NCI-H2227 (cell line): ENCODE measurements at regions not wholly inside any gene's neighbourhood (a gene's known extent, or its start where the extent isn't known, plus 50 kb on each side); places are given as distances from the start of the nearest gene placed in this dataset.
"Not testable (repeated sequence)": the region's sequence is repeated elsewhere in the genome, so short reads cannot be mapped to it uniquely, and the experiment has no call there.

ENCODE experiments used
- DNase-seq: peaks from one replicate; lab custom pipeline; 2025; ENCODE audit not compliant: unreplicated experiment; lab: John Stamatoyannopoulos, UW

GRCh38 chr7:65509368-65510186 lies 135.9 kb downstream of the ZNF92 start:
- DNase-seq: no peak

- DNase-seq: not testable (repeated sequence)
These were observed 136.5 kb downstream of the ZNF92 start for GRCh38 chr7:65510187-65510538.

- DNase-seq: not testable (repeated sequence)
These were observed 146.1 kb downstream of the ZNF92 start for GRCh38 chr7:65519751-65520150.

GRCh38 chr7:65545465-65546161 lies 172.0 kb downstream of the ZNF92 start:
- DNase-seq: not testable (repeated sequence)

GRCh38 chr7:65549589-65550443 lies 176.2 kb downstream of the ZNF92 start:
- not testable (repeated sequence) for DNase-seq

- DNase-seq: not testable (repeated sequence)
These were observed 176.8 kb downstream of the ZNF92 start for GRCh38 chr7:65550444-65550809.

- not testable (repeated sequence) for DNase-seq
These were observed 177.4 kb downstream of the ZNF92 start for GRCh38 chr7:65551042-65551441.

GRCh38 chr7:65554553-65555476 lies 181.2 kb downstream of the ZNF92 start:
- DNase-seq: not testable (repeated sequence)

- not testable (repeated sequence) for DNase-seq
These were observed 184.9 kb downstream of the ZNF92 start for GRCh38 chr7:65558584-65558983.

- DNase-seq: not testable (repeated sequence)
These were observed 188.2 kb downstream of the ZNF92 start for GRCh38 chr7:65561786-65562372.

GRCh38 chr7:65562522-65562921 lies 188.9 kb downstream of the ZNF92 start:
- not testable (repeated sequence) for DNase-seq

GRCh38 chr7:65563333-65563732 lies 189.7 kb downstream of the ZNF92 start:
- DNase-seq: not testable (repeated sequence)

- DNase-seq: not testable (repeated sequence)
These were observed 194.6 kb downstream of the ZNF92 start for GRCh38 chr7:65568226-65568625.

GRCh38 chr7:65570990-65571389 lies 197.3 kb downstream of the ZNF92 start:
- not testable (repeated sequence) for DNase-seq

GRCh38 chr7:65572581-65572980 lies 198.9 kb downstream of the ZNF92 start:
- DNase-seq: not testable (repeated sequence)

- not testable (repeated sequence) for DNase-seq
These were observed 202.7 kb downstream of the ZNF92 start for GRCh38 chr7:65576370-65576769.

- not testable (repeated sequence) for DNase-seq
These were observed 209.0 kb downstream of the ZNF92 start for GRCh38 chr7:65582518-65583119.

GRCh38 chr7:65602495-65602894 lies 228.8 kb downstream of the ZNF92 start:
- DNase-seq: not testable (repeated sequence)

GRCh38 chr7:65609131-65609530 lies 235.5 kb downstream of the ZNF92 start:
- no peak for DNase-seq
